Body of pancreas (tissue), 4 donors: ENCODE measurements at regions not wholly inside any gene's neighbourhood (a gene's known extent, or its start where the extent isn't known, plus 50 kb on each side); places are given as distances from the start of the nearest gene placed in this dataset.
A peak's percentile ranks its signal among the peaks of the same experiment; 100 is the strongest.

Source experiments
- ATAC-seq: fragments of 150-250 bp; one replicate; pipeline ENCODE4 v1.9.1; 2016
- DNase-seq, 4 donors: peaks; one replicate each; pipeline ENCODE4 v3.0.0-alpha.2; 2019
- H3K27ac ChIP-seq, 4 donors: fragments of 200-600 bp; sonication (generic); 1 replicate in 3 of 4; 2 replicates in 1 of 4; pipeline versions ENCODE4 v1.5.1 to v1.6.1; 2016 to 2019; ENCODE audit warnings: mild to moderate bottlenecking in 1 of 4, mixed read lengths in 1 of 4, moderate library complexity in 1 of 4
- H3K27me3 ChIP-seq, 2 donors: fragments of 200-600 bp; sonication (generic); one replicate each; pipeline ENCODE4 v1.6.0; 2016; ENCODE audit warnings: mild to moderate bottlenecking in 1 of 2
- H3K36me3 ChIP-seq, 2 donors: fragments of 200-600 bp; sonication (generic); replicated peaks in 1 of 2; 2 replicates each; pipeline ENCODE4 v1.5.1; 2016; ENCODE audit warnings: low read depth in 2 of 2; ENCODE audit not compliant: insufficient read depth in 1 of 2
- H3K4me1 ChIP-seq: fragments of 200-600 bp; sonication (generic); one replicate; pipeline ENCODE4 v1.6.0; 2016
- H3K4me3 ChIP-seq, 2 donors: fragments of 200-600 bp; sonication (generic); 1 replicate in 1 of 2; 2 replicates in 1 of 2; pipeline ENCODE4 v1.5.1; 2016 to 2019
- H3K9me3 ChIP-seq, 3 donors: fragments of 200-600 bp; sonication (generic); 1 replicate in 2 of 3; 2 replicates in 1 of 3; pipeline ENCODE4 v1.5.1; 2016
- POLR2A ChIP-seq, 3 donors: fragments of 450-650 bp; IDR thresholded peaks; one replicate each; pipeline ENCODE4 v1.6.1; 2016; ENCODE audit warnings: antibody characterized with exemption in 3 of 3, mild to moderate bottlenecking in 2 of 3
- WGBS, 2 donors: methylation state at CpG; one replicate each; pipeline ENCODE4 v1.1.5; 2017; 5-methylcytosine and 5-hydroxymethylcytosine counted together
- intact Hi-C: fragments of 100-400 bp; cut with DNase I; formaldehyde crosslinking; loops from one replicate; pipeline ENCODE4 v1.15.1; 2023
- TF ChIP-seq, protein P1 (sequence below), 7 experiments: fragments of 450-650 bp in 4 of 7; fragments of 200-600 bp in 3 of 7; sonication (generic) in 3 of 7; IDR thresholded peaks; one replicate each; pipeline ENCODE4 v1.5.1; 2016 to 2019; ENCODE audit warnings: antibody characterized with exemption in 7 of 7

DNA sequence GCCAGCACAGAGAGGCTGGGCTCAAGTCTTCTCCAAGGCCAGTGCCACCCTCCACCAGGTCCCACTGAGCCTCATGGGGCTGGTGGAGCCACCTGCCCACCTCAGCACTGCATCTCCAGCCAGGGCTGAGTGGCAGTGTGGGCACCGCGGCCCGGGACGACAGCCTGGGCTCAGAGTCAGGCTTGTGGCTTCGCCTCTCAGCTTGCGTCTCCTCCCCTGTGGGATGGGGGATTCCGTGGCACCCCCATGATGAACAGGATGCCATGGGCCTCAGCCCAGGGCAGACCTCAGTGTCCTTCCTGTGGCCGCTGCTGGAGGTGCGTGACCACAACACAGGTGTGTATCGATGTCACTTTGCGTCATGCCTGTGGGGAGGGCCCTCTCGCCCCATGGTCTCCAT lies 136.4 kb upstream of the PPP1R26 start:
- intact Hi-C loops = loop anchor here (5.0 kb wide), 1 partner anchor 261 kb away; no protein-coding TSS in a partner anchor
- TF ChIP-seq, protein P1, sequence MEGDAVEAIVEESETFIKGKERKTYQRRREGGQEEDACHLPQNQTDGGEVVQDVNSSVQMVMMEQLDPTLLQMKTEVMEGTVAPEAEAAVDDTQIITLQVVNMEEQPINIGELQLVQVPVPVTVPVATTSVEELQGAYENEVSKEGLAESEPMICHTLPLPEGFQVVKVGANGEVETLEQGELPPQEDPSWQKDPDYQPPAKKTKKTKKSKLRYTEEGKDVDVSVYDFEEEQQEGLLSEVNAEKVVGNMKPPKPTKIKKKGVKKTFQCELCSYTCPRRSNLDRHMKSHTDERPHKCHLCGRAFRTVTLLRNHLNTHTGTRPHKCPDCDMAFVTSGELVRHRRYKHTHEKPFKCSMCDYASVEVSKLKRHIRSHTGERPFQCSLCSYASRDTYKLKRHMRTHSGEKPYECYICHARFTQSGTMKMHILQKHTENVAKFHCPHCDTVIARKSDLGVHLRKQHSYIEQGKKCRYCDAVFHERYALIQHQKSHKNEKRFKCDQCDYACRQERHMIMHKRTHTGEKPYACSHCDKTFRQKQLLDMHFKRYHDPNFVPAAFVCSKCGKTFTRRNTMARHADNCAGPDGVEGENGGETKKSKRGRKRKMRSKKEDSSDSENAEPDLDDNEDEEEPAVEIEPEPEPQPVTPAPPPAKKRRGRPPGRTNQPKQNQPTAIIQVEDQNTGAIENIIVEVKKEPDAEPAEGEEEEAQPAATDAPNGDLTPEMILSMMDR (IDR thresholded peaks at IDR 0.05) = no peak
- no peak for TF ChIP-seq POLR2A (IDR thresholded peaks at IDR 0.05)

DNA sequence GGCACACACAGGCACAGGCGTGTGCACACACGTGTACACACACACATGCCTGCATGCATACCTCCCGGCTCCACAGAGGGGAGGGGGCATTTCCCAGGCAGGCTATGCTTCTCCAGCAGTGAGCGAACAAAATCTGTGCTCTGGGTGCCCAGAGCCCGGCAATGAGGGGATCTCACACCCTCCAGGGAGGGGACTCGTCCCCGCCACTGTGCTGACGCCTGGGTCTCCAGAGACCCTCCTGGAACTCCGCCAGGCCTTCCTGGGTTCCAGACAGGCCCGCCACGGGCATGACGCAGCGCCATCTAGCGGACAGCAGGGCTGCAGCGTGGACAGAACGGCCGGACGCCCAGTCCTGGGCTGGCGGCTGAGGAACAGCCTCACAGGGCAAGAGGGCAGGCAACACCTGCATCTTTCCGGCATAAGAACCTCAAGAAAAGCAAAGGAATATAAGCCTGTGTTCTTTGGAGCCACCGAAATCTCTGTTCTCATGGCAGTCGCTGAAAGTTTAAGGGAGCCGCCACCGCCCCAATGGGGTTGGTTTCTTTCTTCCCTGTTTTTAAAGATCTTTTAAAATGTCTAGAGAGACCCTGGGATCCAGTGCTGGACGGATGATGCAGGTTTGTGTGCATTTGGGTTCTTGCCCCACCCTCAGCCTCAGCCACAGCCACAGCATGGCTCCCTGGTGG lies 135.6 kb upstream of the PPP1R26 start:
- no peaks in the 10 kb centered on the region for H3K27me3 ChIP-seq
- no peak overlapping the region for H3K27ac ChIP-seq
- ATAC-seq = peak; percentile 72
- H3K9me3 ChIP-seq = no peaks in the 10 kb centered on the region
- peaks cover 8% of the 10 kb centered on the region for H3K4me1 ChIP-seq
- TF ChIP-seq, protein P1 (IDR thresholded peaks at IDR 0.05) = peak; percentile 85 to 94 (median 91)
- TF ChIP-seq POLR2A (IDR thresholded peaks at IDR 0.05) = no peak
- DNase-seq = peak; percentile 59 to 81 (median 75)
- no peaks in the 10 kb centered on the region for H3K36me3 ChIP-seq
- no peak overlapping the region for H3K4me3 ChIP-seq
- intact Hi-C loops = loop anchor here (5.0 kb wide), 1 partner anchor 262 kb away; no protein-coding TSS in a partner anchor
- WGBS, 2 donors = 13 to 15% methylated on average over 11 to 25 of the region's 25 CpGs

More for the DNA sequence above, 136.4 kb upstream of the PPP1R26 start:
- WGBS, 2 donors = 88% methylated on average over 12 of the region's 12 CpGs; no CpG with 5 or more reads in 1 of the 2 donors
- Histone ChIP-seq H3K4me3 (no peak overlapping the region), H3K36me3 (no peaks in the 10 kb centered on the region), H3K27me3 (no peaks in the 10 kb centered on the region), H3K27ac (no peak overlapping the region), H3K9me3 (no peaks in the 10 kb centered on the region), H3K4me1 (peaks cover 8% of the 10 kb centered on the region)
- no peak for ATAC-seq
- DNase-seq = no peak

GRCh38 chr9:135344523-135344901 lies 135.1 kb upstream of the PPP1R26 start:
- Histone ChIP-seq H3K9me3 (no peaks in the 10 kb centered on the region), H3K27ac (no peak overlapping the region), H3K4me1 (peaks cover 8% of the 10 kb centered on the region), H3K4me3 (no peak overlapping the region), H3K36me3 (no peaks in the 10 kb centered on the region), H3K27me3 (no peaks in the 10 kb centered on the region)
- intact Hi-C loops = loop anchor here (5.0 kb wide), 1 partner anchor 262 kb away; no protein-coding TSS in a partner anchor
- DNase-seq (no peak), ATAC-seq (no peak)
- TF ChIP-seq, protein P1 (IDR thresholded peaks at IDR 0.05) = no peak
- 68 to 82% methylated on average over 7 of the region's 7 CpGs for WGBS, 2 donors

DNA sequence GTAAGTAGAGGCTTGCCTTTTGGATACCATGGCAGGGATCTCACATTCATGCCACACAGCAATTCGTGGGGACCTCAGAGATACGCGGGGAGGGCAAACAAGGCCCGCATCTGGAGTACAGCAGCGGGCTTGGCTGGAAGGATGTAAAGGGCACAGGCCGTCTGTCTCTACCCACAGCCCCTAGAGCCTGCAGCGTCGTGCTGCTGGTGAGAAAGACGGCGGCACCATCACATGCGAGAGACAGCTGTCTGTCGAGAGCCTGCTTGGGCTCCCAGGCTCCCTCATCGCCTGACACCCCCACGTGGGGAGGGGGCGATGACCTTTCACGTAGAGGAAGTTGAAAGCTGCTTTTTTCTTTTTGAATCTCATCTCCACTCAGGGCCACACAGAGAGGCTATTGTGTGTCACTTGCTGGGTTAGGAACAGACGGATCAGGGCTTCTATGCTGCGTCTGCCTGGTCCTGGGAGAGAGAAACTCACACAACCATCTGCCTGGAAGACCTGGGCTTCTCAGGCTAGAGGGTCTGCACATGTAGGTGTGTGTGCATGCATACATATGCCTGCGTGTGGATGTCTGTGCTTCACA lies 134.6 kb upstream of the PPP1R26 start:
- TF ChIP-seq, protein P1 (IDR thresholded peaks at IDR 0.05) = no peak
- TF ChIP-seq POLR2A (IDR thresholded peaks at IDR 0.05) = no peak
- H3K27me3 ChIP-seq = no peaks in the 10 kb centered on the region
- no peaks in the 10 kb centered on the region for H3K36me3 ChIP-seq
- no peak overlapping the region for H3K4me3 ChIP-seq
- 53 to 67% methylated on average over 15 to 19 of the region's 19 CpGs for WGBS, 2 donors
- DNase-seq = no peak
- intact Hi-C loops = loop anchor here (5.0 kb wide), 1 partner anchor 263 kb away; no protein-coding TSS in a partner anchor
- peaks cover 8% of the 10 kb centered on the region for H3K4me1 ChIP-seq
- ATAC-seq = no peak
- no peak overlapping the region for H3K27ac ChIP-seq
- no peaks in the 10 kb centered on the region for H3K9me3 ChIP-seq
